Spleen (tissue), 11 donors: ENCODE measurements at regions not wholly inside any gene's neighbourhood (a gene's known extent, or its start where the extent isn't known, plus 50 kb on each side); places are given as distances from the start of the nearest gene placed in this dataset.

Source experiments
- DNase-seq: peaks from one replicate; pipeline ENCODE4 v3.0.0-alpha.2; 2020
- H3K27ac ChIP-seq, 8 donors: fragments of 200-600 bp; sonication (generic) in 7 of 8; 1 replicate in 4 of 8; 2 replicates in 4 of 8; pipeline versions ENCODE4 v1.5.0 to v1.8.0; 2016 to 2021; ENCODE audit warnings: inconsistent platforms in 4 of 8, mild to moderate bottlenecking in 4 of 8, moderate library complexity in 1 of 8
- H3K27me3 ChIP-seq, 7 donors: fragments of 200-600 bp; sonication (generic) in 6 of 7; replicated peaks in 1 of 7; 1 replicate in 4 of 7; 2 replicates in 3 of 7; pipeline versions ENCODE4 v1.5.0 to v1.8.0; 2016 to 2021; ENCODE audit warnings: inconsistent platforms in 3 of 7, mild to moderate bottlenecking in 1 of 7
- H3K36me3 ChIP-seq, 6 donors: fragments of 200-600 bp; sonication (generic) in 5 of 6; 1 replicate in 4 of 6; 2 replicates in 2 of 6; pipeline versions ENCODE4 v1.5.0 to v1.8.0; 2016 to 2021; ENCODE audit warnings: inconsistent platforms in 2 of 6
- H3K4me1 ChIP-seq, 6 donors: fragments of 200-600 bp; sonication (generic) in 5 of 6; 1 replicate in 3 of 6; 2 replicates in 3 of 6; pipeline versions ENCODE4 v1.5.0 to v1.8.0; 2016 to 2021; ENCODE audit warnings: inconsistent platforms in 3 of 6
- H3K4me3 ChIP-seq, 8 donors: fragments of 200-600 bp; sonication (generic) in 7 of 8; 1 replicate in 4 of 8; 2 replicates in 4 of 8; pipeline versions ENCODE4 v1.5.0 to v1.8.0; 2016 to 2021; ENCODE audit warnings: inconsistent platforms in 4 of 8, mild to moderate bottlenecking in 4 of 8, moderate library complexity in 2 of 8
- H3K9me3 ChIP-seq, 8 donors: fragments of 200-600 bp; sonication (generic) in 7 of 8; 1 replicate in 4 of 8; 2 replicates in 4 of 8; pipeline versions ENCODE4 v1.5.0 to v1.8.0; 2016 to 2021; ENCODE audit warnings: inconsistent platforms in 4 of 8
- POLR2A ChIP-seq, 3 donors: fragments of 450-650 bp; IDR thresholded peaks; one replicate each; pipeline ENCODE4 v1.5.1; 2017; ENCODE audit warnings: antibody characterized with exemption in 3 of 3, mild to moderate bottlenecking in 1 of 3
- POLR2AphosphoS5 ChIP-seq, 3 donors: sonication (generic); formaldehyde crosslinking; IDR thresholded peaks; one replicate each; pipeline ENCODE4 v1.5.1; 2017; ENCODE audit warnings: antibody characterized with exemption in 3 of 3
- WGBS, 5 donors: extraction: QIAGEN DNeasy Blood & Tissue Kit in 3 of 5; methylation state at CpG; one replicate each; pipeline versions ENCODE4 v1.1.5 to v1.1.7; 2013 to 2018; 5-methylcytosine and 5-hydroxymethylcytosine counted together
- intact Hi-C: fragments of 100-400 bp; cut with DNase I; formaldehyde crosslinking; loops from one replicate; pipeline ENCODE4 v1.15.0; 2023; ENCODE audit warnings: low total_unique reads
- TF ChIP-seq, protein P1 (sequence below), 11 experiments: fragments of 200-600 bp in 7 of 11; fragments of 450-650 bp in 4 of 11; sonication (generic) in 4 of 11; IDR thresholded peaks in 8 of 11; conservative IDR thresholded peaks in 3 of 11; 1 replicate in 7 of 11; 2 replicates in 4 of 11; pipeline versions ENCODE4 v1.4.0 to v1.8.0; 2016 to 2021; ENCODE audit warnings: antibody characterized with exemption in 11 of 11, inconsistent platforms in 4 of 11, mild to moderate bottlenecking in 1 of 11
- donor health status: healthy with polysubstance abuse.
- donor health status: DM: no; HTN: no; CAD: no; lungs with moderate emphysema.
- donor health status: DM: no; HTN: no; CAD: no.
- donor health status: Bipolar disorder and iron deficiency.
- donor health status: healthy.
- donor health status: DM: no; HTN: no; CAD: no.
- donor health status: DM: yes; HTN: yes; CAD: no.

DNA sequence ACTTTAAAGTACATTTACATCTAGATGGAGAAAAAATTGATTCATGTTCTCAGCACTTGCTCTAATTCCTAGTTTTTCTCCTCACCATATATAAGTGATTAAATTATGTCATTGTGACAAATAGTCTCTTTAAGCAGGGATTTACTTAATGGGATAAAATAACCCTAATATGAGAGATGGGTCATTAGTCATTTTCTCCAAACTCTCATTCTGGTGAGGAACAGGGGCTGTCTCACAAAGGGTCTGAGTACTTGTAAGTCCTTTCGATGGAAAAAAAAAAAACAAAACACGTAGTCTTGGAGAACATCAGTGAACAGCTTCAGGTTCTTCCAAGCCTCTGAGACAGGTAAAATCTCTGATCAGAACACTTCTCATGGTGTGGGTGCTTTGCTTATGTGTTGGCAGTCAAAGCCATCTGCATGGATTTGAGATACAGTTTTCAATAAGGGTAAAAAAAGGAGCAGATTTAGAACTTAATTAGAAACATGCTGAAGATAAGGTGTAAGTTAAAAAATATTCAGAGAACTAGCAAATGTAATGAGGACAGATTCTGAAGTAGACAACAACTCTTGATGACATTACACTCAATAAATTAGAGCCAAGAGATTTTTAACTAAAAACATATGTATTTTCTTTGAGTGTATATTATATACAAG, 1668.9 kb upstream of the MIR17HG start:
- H3K9me3 ChIP-seq, result peaks cover 0 to 3% (median 0%) of the 10 kb centered on the region in 8 donors
- no peak overlapping the region for H3K4me3 ChIP-seq
- 80 to 88% (median 85%) methylated on average over 2 of the region's 2 CpGs for WGBS, 5 donors
- no peak for DNase-seq
- no peaks in the 10 kb centered on the region for H3K27me3 ChIP-seq
- no peak for TF ChIP-seq POLR2AphosphoS5 (IDR thresholded peaks at IDR 0.05)
- no peak for TF ChIP-seq POLR2A (IDR thresholded peaks at IDR 0.05)
- TF ChIP-seq, protein P1, sequence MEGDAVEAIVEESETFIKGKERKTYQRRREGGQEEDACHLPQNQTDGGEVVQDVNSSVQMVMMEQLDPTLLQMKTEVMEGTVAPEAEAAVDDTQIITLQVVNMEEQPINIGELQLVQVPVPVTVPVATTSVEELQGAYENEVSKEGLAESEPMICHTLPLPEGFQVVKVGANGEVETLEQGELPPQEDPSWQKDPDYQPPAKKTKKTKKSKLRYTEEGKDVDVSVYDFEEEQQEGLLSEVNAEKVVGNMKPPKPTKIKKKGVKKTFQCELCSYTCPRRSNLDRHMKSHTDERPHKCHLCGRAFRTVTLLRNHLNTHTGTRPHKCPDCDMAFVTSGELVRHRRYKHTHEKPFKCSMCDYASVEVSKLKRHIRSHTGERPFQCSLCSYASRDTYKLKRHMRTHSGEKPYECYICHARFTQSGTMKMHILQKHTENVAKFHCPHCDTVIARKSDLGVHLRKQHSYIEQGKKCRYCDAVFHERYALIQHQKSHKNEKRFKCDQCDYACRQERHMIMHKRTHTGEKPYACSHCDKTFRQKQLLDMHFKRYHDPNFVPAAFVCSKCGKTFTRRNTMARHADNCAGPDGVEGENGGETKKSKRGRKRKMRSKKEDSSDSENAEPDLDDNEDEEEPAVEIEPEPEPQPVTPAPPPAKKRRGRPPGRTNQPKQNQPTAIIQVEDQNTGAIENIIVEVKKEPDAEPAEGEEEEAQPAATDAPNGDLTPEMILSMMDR (IDR thresholded peaks at IDR 0.05 in 8 of 11, conservative IDR thresholded peaks at IDR 0.05 in 3 of 11), result no peak
- intact Hi-C loops, result no loop called here
- H3K27ac ChIP-seq, result no peak overlapping the region
- no peaks in the 10 kb centered on the region for H3K36me3 ChIP-seq
- H3K4me1 ChIP-seq, result no peaks in the 10 kb centered on the region

DNA sequence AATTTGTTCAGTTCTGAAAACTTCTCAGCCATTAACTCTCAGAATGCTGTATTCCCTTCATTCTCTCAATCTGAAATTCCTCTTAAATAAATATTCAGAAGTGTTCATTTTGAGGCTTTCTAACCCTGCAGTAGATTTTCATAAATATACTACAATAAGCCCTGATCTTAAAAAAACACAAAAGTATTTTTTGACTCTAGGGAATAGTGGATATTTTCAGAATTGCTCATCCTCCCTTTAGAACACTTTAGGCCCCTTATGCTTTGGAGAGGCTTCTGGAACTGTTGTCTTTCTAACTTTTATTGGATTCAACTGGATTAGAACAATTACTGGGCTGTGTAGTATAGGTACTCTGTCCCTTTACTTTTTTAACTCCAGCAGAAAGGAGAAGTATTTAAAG, 1662.6 kb upstream of the MIR17HG start:
- intact Hi-C loops, result no loop called here
- H3K36me3 ChIP-seq, result no peaks in the 10 kb centered on the region
- no peak for DNase-seq
- no peak overlapping the region for H3K27ac ChIP-seq
- H3K9me3 ChIP-seq, result peaks cover 0 to 3% (median 0%) of the 10 kb centered on the region in 8 donors
- no peaks in the 10 kb centered on the region for H3K4me1 ChIP-seq
- H3K27me3 ChIP-seq, result no peaks in the 10 kb centered on the region
- no peak overlapping the region for H3K4me3 ChIP-seq
- TF ChIP-seq POLR2AphosphoS5 (IDR thresholded peaks at IDR 0.05) (no peak), POLR2A (IDR thresholded peaks at IDR 0.05) (no peak)
- TF ChIP-seq, protein P1 (IDR thresholded peaks at IDR 0.05 in 8 of 11, conservative IDR thresholded peaks at IDR 0.05 in 3 of 11), result no peak

DNA sequence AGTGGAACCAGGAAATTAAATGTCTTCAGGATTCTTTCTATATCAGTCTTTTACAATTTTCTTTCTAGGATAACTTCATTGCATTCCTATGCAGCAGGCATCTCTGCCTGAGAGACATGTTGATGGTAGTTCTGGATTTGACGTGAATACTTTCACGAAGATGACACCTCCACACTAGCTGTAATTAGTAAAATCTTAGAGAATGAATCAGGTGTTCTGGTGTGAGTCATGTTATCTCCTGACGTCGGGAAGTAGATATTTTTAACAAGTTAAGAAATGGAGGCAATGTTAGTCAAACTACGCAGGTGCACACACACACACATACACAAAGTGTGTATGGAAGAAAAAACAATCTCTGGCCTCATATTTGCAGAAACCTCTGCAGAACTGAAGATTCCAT, 1661.3 kb upstream of the MIR17HG start:
- TF ChIP-seq POLR2A (IDR thresholded peaks at IDR 0.05) (no peak), POLR2AphosphoS5 (IDR thresholded peaks at IDR 0.05) (no peak)
- TF ChIP-seq, protein P1 (IDR thresholded peaks at IDR 0.05 in 8 of 11, conservative IDR thresholded peaks at IDR 0.05 in 3 of 11), result no peak
- 87 to 90% (median 88%) methylated on average over 5 of the region's 5 CpGs for WGBS, 5 donors
- Histone ChIP-seq H3K9me3 (peaks cover 0 to 3% (median 0%) of the 10 kb centered on the region in 8 donors), H3K36me3 (no peaks in the 10 kb centered on the region), H3K27ac (no peak overlapping the region), H3K27me3 (no peaks in the 10 kb centered on the region), H3K4me1 (no peaks in the 10 kb centered on the region), H3K4me3 (no peak overlapping the region)
- DNase-seq, result no peak
- intact Hi-C loops, result no loop called here

DNA sequence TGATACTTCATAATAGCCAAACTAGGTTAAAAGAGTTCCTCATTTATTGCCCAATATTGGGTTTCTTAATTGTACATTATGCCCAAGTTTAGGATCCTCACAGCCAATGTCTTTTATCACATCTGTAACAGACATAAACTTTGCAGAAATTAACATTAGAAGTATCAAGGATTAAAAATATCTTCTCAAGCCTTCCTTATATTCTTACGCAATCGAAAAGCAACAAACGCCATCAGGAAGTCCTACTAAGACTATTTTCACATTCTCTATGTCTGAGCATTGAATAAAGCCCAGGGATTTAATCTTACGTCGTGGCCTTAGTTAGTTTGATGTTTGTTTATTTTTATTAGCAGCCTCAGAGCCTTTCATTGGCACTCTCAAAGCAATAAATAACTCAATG, 1660.4 kb upstream of the MIR17HG start:
- H3K9me3 ChIP-seq, result peaks cover 0 to 3% (median 0%) of the 10 kb centered on the region in 8 donors
- no peaks in the 10 kb centered on the region for H3K4me1 ChIP-seq
- whole genome bisulfite sequencing, 5 donors, result 72 to 79% (median 73%) methylated on average over 5 of the region's 5 CpGs
- DNase-seq, result no peak
- no peak for TF ChIP-seq POLR2AphosphoS5 (IDR thresholded peaks at IDR 0.05)
- TF ChIP-seq, protein P1 (IDR thresholded peaks at IDR 0.05 in 8 of 11, conservative IDR thresholded peaks at IDR 0.05 in 3 of 11), result no peak
- no peak for TF ChIP-seq POLR2A (IDR thresholded peaks at IDR 0.05)
- H3K27me3 ChIP-seq, result no peaks in the 10 kb centered on the region
- H3K36me3 ChIP-seq, result no peaks in the 10 kb centered on the region
- no peak overlapping the region for H3K4me3 ChIP-seq
- no peak overlapping the region for H3K27ac ChIP-seq
- intact Hi-C loops, result no loop called here
